Adrenal gland (tissue), 9 donors: ENCODE measurements at regions not wholly inside any gene's neighbourhood (a gene's known extent, or its start where the extent isn't known, plus 50 kb on each side); places are given as distances from the start of the nearest gene placed in this dataset.

Source experiments
- DNase-seq, 7 donors: peaks; one replicate each; pipeline ENCODE4 v3.0.0-alpha.2; 2019 to 2020
- H3K27ac ChIP-seq, 5 donors: fragments of 200-600 bp; sonication (generic) in 4 of 5; 1 replicate in 3 of 5; 2 replicates in 2 of 5; pipeline versions ENCODE4 v1.5.1 to v1.8.0; 2016 to 2020; ENCODE audit warnings: mild to moderate bottlenecking in 1 of 5
- H3K27me3 ChIP-seq: fragments of 200-600 bp; 2 replicates; pipeline ENCODE4 v1.8.0; 2021
- H3K36me3 ChIP-seq, 2 donors: fragments of 200-600 bp; replicated peaks in 1 of 2; 1 replicate in 1 of 2; 2 replicates in 1 of 2; pipeline versions ENCODE4 v1.5.1 to v1.8.0; 2018 to 2022
- H3K4me1 ChIP-seq, 2 donors: fragments of 200-600 bp; replicated peaks in 1 of 2; 1 replicate in 1 of 2; 2 replicates in 1 of 2; pipeline versions ENCODE4 v1.5.1 to v1.8.0; 2018 to 2021
- H3K4me3 ChIP-seq, 4 donors: fragments of 200-600 bp; sonication (generic) in 3 of 4; one replicate each; pipeline ENCODE4 v1.5.1; 2016 to 2018
- H3K9me3 ChIP-seq, 3 donors: fragments of 200-600 bp; sonication (generic) in 1 of 3; replicated peaks in 1 of 3; 1 replicate in 2 of 3; 2 replicates in 1 of 3; pipeline versions ENCODE4 v1.5.1 to v1.8.0; 2016 to 2021
- CTCF ChIP-seq, 6 experiments: fragments of 450-650 bp in 4 of 6; fragments of 200-600 bp in 2 of 6; sonication (generic) in 1 of 6; IDR thresholded peaks; 1 replicate in 5 of 6; 2 replicates in 1 of 6; pipeline versions ENCODE4 v1.5.1 to v1.8.0; 2016 to 2021; ENCODE audit warnings: antibody characterized with exemption in 6 of 6, mild to moderate bottlenecking in 2 of 6, moderate library complexity in 1 of 6
- POLR2A ChIP-seq, 2 donors: fragments of 450-650 bp; IDR thresholded peaks; one replicate each; pipeline ENCODE4 v1.6.1; 2017; ENCODE audit warnings: antibody characterized with exemption in 2 of 2, mild to moderate bottlenecking in 2 of 2, moderate library complexity in 1 of 2
- WGBS, 4 donors: extraction: QIAGEN DNeasy Blood & Tissue Kit in 2 of 4; methylation state at CpG; one replicate each; pipeline versions ENCODE4 v1.1.5 to v1.1.7; 2013 to 2017; 5-methylcytosine and 5-hydroxymethylcytosine counted together
- intact Hi-C, 2 donors: fragments of 100-400 bp; cut with DNase I; formaldehyde crosslinking; loops; one replicate each; pipeline versions ENCODE4 v1.14.1 to v1.15.0; 2022 to 2023
- donor health status: healthy with polysubstance abuse.
- donor health status: Bipolar disorder and iron deficiency.
- donor health status: DM: yes; HTN: yes; CAD: no.
- donor health status: DM: no; HTN: no; CAD: no.
- donor health status: DM: no; HTN: no; CAD: no.

- intact Hi-C loops: no loop called here
- no peaks in the 10 kb centered on the region for H3K9me3 ChIP-seq
- no peaks in the 10 kb centered on the region for H3K4me1 ChIP-seq
- WGBS, 4 donors: 66 to 73% (median 69%) methylated on average over 4 of the region's 4 CpGs
- no peak overlapping the region for H3K4me3 ChIP-seq
- no peaks in the 10 kb centered on the region for H3K36me3 ChIP-seq
- H3K27me3 ChIP-seq: no peaks in the 10 kb centered on the region
- no peak overlapping the region for H3K27ac ChIP-seq
- TF ChIP-seq POLR2A (IDR thresholded peaks at IDR 0.05) (no peak), CTCF (IDR thresholded peaks at IDR 0.05) (no peak)
- no peak for DNase-seq
Measured at GRCh38 chr3:111385971-111386495, 156.0 kb upstream of the CD96 start.

- TF ChIP-seq POLR2A (IDR thresholded peaks at IDR 0.05) (no peak), CTCF (IDR thresholded peaks at IDR 0.05) (no peak)
- no peaks in the 10 kb centered on the region for H3K4me1 ChIP-seq
- H3K4me3 ChIP-seq: no peak overlapping the region
- no peak overlapping the region for H3K27ac ChIP-seq
- no peak for DNase-seq
- H3K36me3 ChIP-seq: no peaks in the 10 kb centered on the region
- no peaks in the 10 kb centered on the region for H3K9me3 ChIP-seq
- intact Hi-C loops: no loop called here
- H3K27me3 ChIP-seq: no peaks in the 10 kb centered on the region
- 76 to 90% (median 81%) methylated on average over 2 of the region's 2 CpGs for WGBS, 4 donors
Measured at GRCh38 chr3:111392894-111393398, 149.1 kb upstream of the CD96 start.

GRCh38 chr3:111412656-111413055, 129.3 kb upstream of the CD96 start:
- no peak overlapping the region for H3K4me3 ChIP-seq
- no peaks in the 10 kb centered on the region for H3K9me3 ChIP-seq
- intact Hi-C loops: no loop called here
- H3K36me3 ChIP-seq: no peaks in the 10 kb centered on the region
- no peak for DNase-seq
- H3K27ac ChIP-seq: no peak overlapping the region
- H3K4me1 ChIP-seq: no peaks in the 10 kb centered on the region
- no peaks in the 10 kb centered on the region for H3K27me3 ChIP-seq
- no peak for TF ChIP-seq POLR2A (IDR thresholded peaks at IDR 0.05)
- TF ChIP-seq CTCF (IDR thresholded peaks at IDR 0.05): no peak
- WGBS, 4 donors: 75 to 86% (median 80%) methylated on average over 4 of the region's 4 CpGs

GRCh38 chr3:111414531-111414930, 127.5 kb upstream of the CD96 start:
- H3K27me3 ChIP-seq: no peaks in the 10 kb centered on the region
- intact Hi-C loops: no loop called here

More at GRCh38 chr3:111414531-111414930, 127.5 kb upstream of the CD96 start:
- no peak overlapping the region for H3K27ac ChIP-seq
- H3K4me1 ChIP-seq: no peaks in the 10 kb centered on the region
- no peak for TF ChIP-seq POLR2A (IDR thresholded peaks at IDR 0.05)
- no peak for TF ChIP-seq CTCF (IDR thresholded peaks at IDR 0.05)
- DNase-seq: no peak
- H3K36me3 ChIP-seq: no peaks in the 10 kb centered on the region
- no peaks in the 10 kb centered on the region for H3K9me3 ChIP-seq
- H3K4me3 ChIP-seq: no peak overlapping the region
